CD4-positive, alpha-beta T cell treated with Interleukin-6 for 4 hours (primary cell): ENCODE measurements at regions not wholly inside any gene's neighbourhood (a gene's known extent, or its start where the extent isn't known, plus 50 kb on each side); places are given as distances from the start of the nearest gene placed in this dataset.
"Not testable (repeated sequence)": the region's sequence is repeated elsewhere in the genome, so short reads cannot be mapped to it uniquely, and the experiment has no call there.

Experiments used
- DNase-seq: peaks from one replicate; pipeline ENCODE4 v3.0.0-alpha.2; 2020; ENCODE audit warnings: mixed read lengths

GRCh38 chr4:152190907-152191306, 345.0 kb downstream of the FBXW7 start:
- no peak for DNase-seq

- DNase-seq: no peak
These were observed 346.3 kb downstream of the FBXW7 start for GRCh38 chr4:152189451-152190179.

GRCh38 chr4:152188801-152189200, 347.1 kb downstream of the FBXW7 start:
- no peak for DNase-seq

- no peak for DNase-seq
These were observed 348.2 kb downstream of the FBXW7 start for GRCh38 chr4:152187693-152188092.

GRCh38 chr4:152185786-152186550, 349.9 kb downstream of the FBXW7 start:
- no peak for DNase-seq

- DNase-seq: no peak
These were observed 354.7 kb downstream of the FBXW7 start for GRCh38 chr4:152181150-152181549.

GRCh38 chr4:152180369-152180768, 355.5 kb downstream of the FBXW7 start:
- DNase-seq: no peak

- DNase-seq: not testable (repeated sequence)
These were observed 358.4 kb downstream of the FBXW7 start for GRCh38 chr4:152177538-152177937.

- no peak for DNase-seq
These were observed 359.2 kb downstream of the FBXW7 start for GRCh38 chr4:152176627-152177214.

- DNase-seq: no peak
These were observed 360.3 kb downstream of the FBXW7 start for GRCh38 chr4:152175586-152175985.

- no peak for DNase-seq
These were observed 363.7 kb downstream of the FBXW7 start for GRCh38 chr4:152172146-152172545.

- no peak for DNase-seq
These were observed 364.3 kb downstream of the FBXW7 start for GRCh38 chr4:152171556-152171955.

- no peak for DNase-seq
These were observed 366.2 kb downstream of the FBXW7 start for GRCh38 chr4:152169683-152170082.

GRCh38 chr4:152168987-152169616, 366.8 kb downstream of the FBXW7 start:
- no peak for DNase-seq

GRCh38 chr4:152166567-152166966, 369.3 kb downstream of the FBXW7 start:
- DNase-seq: no peak

- no peak for DNase-seq
These were observed 370.0 kb downstream of the FBXW7 start for GRCh38 chr4:152165846-152166245.

- DNase-seq: no peak
These were observed 370.7 kb downstream of the FBXW7 start for GRCh38 chr4:152165146-152165545.

GRCh38 chr4:152164561-152164960, 371.3 kb downstream of the FBXW7 start:
- no peak for DNase-seq

- no peak for DNase-seq
These were observed 373.6 kb downstream of the FBXW7 start for GRCh38 chr4:152162331-152162697.

GRCh38 chr4:152161676-152162330, 374.1 kb downstream of the FBXW7 start:
- DNase-seq: no peak

- no peak for DNase-seq
These were observed 375.6 kb downstream of the FBXW7 start for GRCh38 chr4:152160225-152160800.

GRCh38 chr4:152159773-152160172, 376.1 kb downstream of the FBXW7 start:
- DNase-seq: no peak

- no peak for DNase-seq
These were observed 377.7 kb downstream of the FBXW7 start for GRCh38 chr4:152158225-152158624.
